Astrocyte of the cerebellum (primary cell): ENCODE measurements at regions not wholly inside any gene's neighbourhood (a gene's known extent, or its start where the extent isn't known, plus 50 kb on each side); places are given as distances from the start of the nearest gene placed in this dataset.
"Not testable (repeated sequence)": the region's sequence is repeated elsewhere in the genome, so short reads cannot be mapped to it uniquely, and the experiment has no call there.

Experiments used
- DNase-seq: peaks from one replicate; pipeline ENCODE4 v3.0.0-alpha.2; 2011; ENCODE audit warnings: low read depth
- H3K4me3 ChIP-seq: 2 replicates; pipeline ENCODE4 v1.5.1; 2011; ENCODE audit warnings: mild to moderate bottlenecking, low read depth, low read length, moderate library complexity
- in situ Hi-C: cut with HindIII; loops from 2 replicates; pipeline ENCODE4 v1.10.0; 2017; ENCODE audit warnings: low sequenced_read_pairs
- TF ChIP-seq, protein P1 (sequence below): IDR thresholded peaks from 2 replicates; pipeline ENCODE4 v1.5.1; 2012; ENCODE audit warnings: low read length, low read depth, moderate library complexity, mild to moderate bottlenecking; ENCODE audit errors: missing control alignments

DNA sequence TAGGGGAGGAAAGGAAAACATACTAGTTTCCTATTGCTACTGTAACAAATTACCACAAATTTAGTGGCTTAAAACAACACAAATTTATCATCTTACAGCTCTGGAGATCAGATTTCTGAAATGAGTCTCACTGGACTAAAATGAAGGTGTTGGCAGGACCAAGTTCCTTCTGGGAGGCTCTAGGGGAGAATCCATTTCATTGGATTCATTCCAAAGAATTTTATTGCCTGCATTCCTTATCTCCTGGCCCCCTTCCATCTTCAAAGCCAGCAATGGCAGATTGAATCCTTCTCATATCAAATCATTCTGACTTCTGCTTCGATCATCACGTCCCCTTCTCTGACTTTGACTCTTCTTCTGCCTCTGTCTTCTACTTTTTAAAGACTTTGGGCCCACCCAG lies 250.9 kb downstream of the IRS1 start:
- no peak overlapping the region for H3K4me3 ChIP-seq
- in situ Hi-C loops = no loop called here
- DNase-seq = no peak
- TF ChIP-seq, protein P1, sequence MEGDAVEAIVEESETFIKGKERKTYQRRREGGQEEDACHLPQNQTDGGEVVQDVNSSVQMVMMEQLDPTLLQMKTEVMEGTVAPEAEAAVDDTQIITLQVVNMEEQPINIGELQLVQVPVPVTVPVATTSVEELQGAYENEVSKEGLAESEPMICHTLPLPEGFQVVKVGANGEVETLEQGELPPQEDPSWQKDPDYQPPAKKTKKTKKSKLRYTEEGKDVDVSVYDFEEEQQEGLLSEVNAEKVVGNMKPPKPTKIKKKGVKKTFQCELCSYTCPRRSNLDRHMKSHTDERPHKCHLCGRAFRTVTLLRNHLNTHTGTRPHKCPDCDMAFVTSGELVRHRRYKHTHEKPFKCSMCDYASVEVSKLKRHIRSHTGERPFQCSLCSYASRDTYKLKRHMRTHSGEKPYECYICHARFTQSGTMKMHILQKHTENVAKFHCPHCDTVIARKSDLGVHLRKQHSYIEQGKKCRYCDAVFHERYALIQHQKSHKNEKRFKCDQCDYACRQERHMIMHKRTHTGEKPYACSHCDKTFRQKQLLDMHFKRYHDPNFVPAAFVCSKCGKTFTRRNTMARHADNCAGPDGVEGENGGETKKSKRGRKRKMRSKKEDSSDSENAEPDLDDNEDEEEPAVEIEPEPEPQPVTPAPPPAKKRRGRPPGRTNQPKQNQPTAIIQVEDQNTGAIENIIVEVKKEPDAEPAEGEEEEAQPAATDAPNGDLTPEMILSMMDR = no peak

DNA sequence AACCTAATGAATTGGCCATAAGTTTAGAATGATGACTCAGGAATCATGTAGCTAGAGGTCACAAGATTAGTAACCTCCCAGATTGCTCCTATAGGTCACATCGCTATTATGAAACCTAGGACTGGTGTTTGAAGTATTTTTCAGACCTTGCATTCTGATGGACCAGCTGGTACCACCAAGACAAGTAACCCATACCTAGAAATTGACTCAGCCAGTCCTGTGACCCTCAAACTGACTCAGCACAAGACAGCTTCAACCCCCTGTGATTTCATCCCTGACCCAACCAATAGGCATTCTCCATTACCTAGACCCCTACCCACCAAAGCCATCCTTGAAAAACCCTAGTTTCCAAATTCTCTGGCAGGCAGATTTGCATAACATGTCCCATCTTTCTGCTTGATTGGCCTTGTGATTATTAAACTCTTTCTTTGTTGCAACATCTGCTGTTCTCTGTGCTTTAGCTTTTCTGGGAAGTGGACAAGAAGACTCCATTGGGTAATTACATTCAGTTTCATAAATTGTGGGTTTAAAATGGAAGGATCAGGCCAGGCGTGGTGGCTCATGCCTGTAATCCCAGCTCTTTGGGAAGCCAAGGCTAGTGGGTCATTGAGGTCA lies 254.9 kb downstream of the IRS1 start:
- no peak overlapping the region for H3K4me3 ChIP-seq
- in situ Hi-C loops = no loop called here
- no peak for DNase-seq
- TF ChIP-seq, protein P1 = no peak

DNA sequence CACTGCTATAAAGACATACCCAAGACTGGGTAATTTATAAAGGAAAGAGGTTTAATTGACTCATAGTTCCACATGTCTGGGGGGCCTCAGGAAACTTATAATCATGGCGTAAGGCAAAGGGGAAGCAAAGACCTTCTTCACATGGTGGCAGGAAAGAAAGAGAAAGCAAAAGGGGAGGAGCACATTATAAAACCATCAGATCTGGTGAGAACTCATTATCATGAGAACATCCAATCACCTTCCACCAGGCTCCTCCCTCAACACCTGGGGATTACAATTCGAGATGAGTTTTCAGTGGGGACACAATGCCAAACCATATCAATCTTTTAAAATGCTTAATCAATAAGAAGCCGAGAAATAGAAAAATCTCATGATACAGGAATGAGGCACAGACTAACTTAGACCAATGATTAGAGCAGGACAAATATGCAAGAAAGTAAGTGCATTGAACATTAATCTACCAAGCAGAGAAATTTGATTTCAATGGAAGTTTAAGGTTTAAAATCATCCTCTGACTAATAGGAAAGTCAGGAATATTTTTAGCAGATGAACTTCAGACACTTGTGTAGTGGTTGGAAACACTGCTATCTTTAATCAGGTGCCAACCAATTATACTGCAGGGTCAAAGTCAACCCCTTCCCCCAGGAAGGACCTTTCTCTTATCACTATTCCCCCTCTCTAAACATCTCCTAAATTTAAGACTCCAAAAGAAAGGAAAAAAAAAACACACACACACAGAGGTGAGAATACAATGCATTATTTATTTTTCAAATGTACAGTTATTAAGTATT lies 259.2 kb downstream of the IRS1 start:
- TF ChIP-seq, protein P1 = no peak

DNA sequence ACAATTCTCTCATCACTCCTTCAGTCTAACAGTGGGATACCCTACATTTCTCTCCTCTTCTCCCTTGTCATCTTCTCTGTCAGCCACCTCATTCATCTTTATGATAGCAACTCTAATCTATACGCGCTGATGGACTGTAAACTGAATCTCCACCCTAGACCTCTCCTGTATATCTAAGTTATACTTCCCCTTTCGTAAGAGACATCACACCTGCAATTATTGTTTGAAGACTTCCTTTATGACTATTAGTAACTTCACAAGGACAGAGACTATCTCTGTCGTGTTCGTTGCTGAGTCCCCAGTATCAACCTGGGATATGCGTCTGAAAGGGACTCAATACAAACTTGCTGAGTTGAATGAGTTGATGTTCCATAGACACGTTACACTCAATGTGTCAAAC lies 263.2 kb downstream of the IRS1 start:
- TF ChIP-seq, protein P1 = no peak
- no peak overlapping the region for H3K4me3 ChIP-seq
- no peak for DNase-seq
- in situ Hi-C loops = no loop called here

More for the DNA sequence above, 259.2 kb downstream of the IRS1 start:
- no peak overlapping the region for H3K4me3 ChIP-seq
- no peak for DNase-seq
- in situ Hi-C loops = no loop called here

DNA sequence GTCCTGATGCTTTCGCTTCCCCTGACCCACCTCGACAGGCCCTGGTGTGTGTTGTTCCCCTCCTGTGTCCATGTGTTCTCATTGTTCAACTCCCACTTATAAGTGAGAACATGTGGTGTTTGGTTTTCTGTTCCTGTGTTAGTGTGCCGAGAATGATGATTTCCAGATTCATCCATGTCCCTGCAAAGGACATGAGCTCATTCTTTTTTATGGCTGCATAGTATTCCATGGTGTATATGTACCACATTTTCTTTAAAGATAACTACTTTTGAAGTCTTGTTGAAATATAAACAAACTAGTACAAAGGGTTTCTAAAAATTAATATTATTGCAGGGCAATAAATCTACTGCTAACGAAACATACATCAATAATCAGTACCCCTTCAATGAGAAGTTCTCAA lies 266.6 kb downstream of the IRS1 start:
- in situ Hi-C loops, DNase-seq, H3K4me3 ChIP-seq: not testable (repeated sequence)

DNA sequence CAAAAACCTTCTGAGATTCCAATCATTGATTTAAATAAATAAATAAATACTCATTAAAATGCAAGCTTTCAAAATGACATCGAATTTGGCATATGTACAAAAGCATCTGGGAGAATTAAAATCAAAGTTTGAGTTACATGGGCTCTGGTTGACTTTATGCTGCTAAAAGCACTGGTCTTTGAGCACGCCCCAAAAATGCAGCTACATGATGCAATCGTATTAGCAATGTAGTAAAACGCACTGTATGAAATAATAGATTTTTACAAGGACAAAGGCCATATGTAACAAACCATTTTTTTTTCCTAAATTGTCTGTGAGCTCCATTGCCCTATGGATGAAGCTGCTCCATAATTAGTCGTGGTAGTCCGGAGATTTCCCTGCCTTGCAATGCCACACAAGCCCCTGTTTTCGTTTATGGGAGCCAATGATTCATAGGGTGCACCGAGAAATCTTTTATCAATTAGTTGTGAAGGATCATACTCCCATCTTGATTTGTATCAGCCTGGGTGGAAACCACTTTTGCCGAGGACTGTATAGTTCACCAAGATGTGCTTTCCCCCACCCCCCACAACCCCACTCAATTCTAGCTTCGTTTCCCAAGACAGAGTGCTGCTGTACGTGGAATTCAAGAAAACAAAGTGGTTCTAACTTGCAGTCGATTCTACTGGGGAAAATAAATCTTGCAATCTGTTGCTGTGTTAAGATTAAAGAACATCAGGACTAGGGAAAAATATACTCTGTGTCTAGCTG lies 268.4 kb downstream of the IRS1 start:
- no peak overlapping the region for H3K4me3 ChIP-seq
- in situ Hi-C loops = no loop called here
- TF ChIP-seq, protein P1 = no peak
- no peak for DNase-seq
